Fibroblast of lung (primary cell): ENCODE measurements at regions not wholly inside any gene's neighbourhood (a gene's known extent, or its start where the extent isn't known, plus 50 kb on each side); places are given as distances from the start of the nearest gene placed in this dataset.

Experiments
- CTCF ChIP-seq, 2 donors: IDR thresholded peaks in 1 of 2; conservative IDR thresholded peaks in 1 of 2; 1 replicate in 1 of 2; 2 replicates in 1 of 2; pipeline ENCODE4 v1.5.1; 2011 to 2012; ENCODE audit warnings: low read length in 2 of 2, control low read depth in 1 of 2, inconsistent platforms in 1 of 2, low read depth in 1 of 2, mild to moderate bottlenecking in 1 of 2
- EZH2 ChIP-seq: IDR thresholded peaks from 2 replicates; pipeline ENCODE4 v1.5.1; 2012; ENCODE audit warnings: low read length, control low read depth, mild to moderate bottlenecking; ENCODE audit errors: missing control alignments

GRCh38 chr12:33182485-33182884 is 257.1 kb downstream of the SYT10 start:
- TF ChIP-seq CTCF (conservative IDR thresholded peaks at IDR 0.05 in 1 of 2, IDR thresholded peaks at IDR 0.05 in 1 of 2; ENCODE audit: low read depth in 1 of 2, low read length in 2 of 2): no peak
- no peak for TF ChIP-seq EZH2
